OCI-LY1 (cell line): ENCODE measurements at regions not wholly inside any gene's neighbourhood (a gene's known extent, or its start where the extent isn't known, plus 50 kb on each side); places are given as distances from the start of the nearest gene placed in this dataset.
"Not testable (repeated sequence)": the region's sequence is repeated elsewhere in the genome, so short reads cannot be mapped to it uniquely, and the experiment has no call there.

Experiments used
- H2AFZ ChIP-seq: fragments of 200-600 bp; sonication (generic), shearing (Covaris generic); 2 replicates; pipeline ENCODE4 v1.6.0; 2014; ENCODE audit warnings: antibody characterized with exemption, mild to moderate bottlenecking, low read length
- H3F3A ChIP-seq: fragments of 200-600 bp; sonication (generic), shearing (Covaris generic); 2 replicates; pipeline ENCODE4 v1.6.0; 2014; ENCODE audit warnings: mild to moderate bottlenecking, antibody characterized with exemption, low read length, moderate library complexity; ENCODE audit not compliant: insufficient read depth
- H3K27ac ChIP-seq: fragments of 200-600 bp; sonication (generic); 2 replicates; pipeline ENCODE4 v1.5.1; 2014; ENCODE audit warnings: low read length, mixed run types, mild to moderate bottlenecking, low read depth; ENCODE audit not compliant: poor library complexity, severe bottlenecking
- H3K27me3 ChIP-seq: fragments of 200-600 bp; sonication (generic); 2 replicates; pipeline ENCODE4 v1.6.0; 2014; ENCODE audit warnings: antibody characterized with exemption, mild to moderate bottlenecking, low read length, moderate library complexity; ENCODE audit not compliant: insufficient read depth
- H3K36me3 ChIP-seq: fragments of 200-600 bp; sonication (generic); 2 replicates; pipeline ENCODE4 v1.6.1; 2014; ENCODE audit warnings: mild to moderate bottlenecking, antibody characterized with exemption, low read length, moderate library complexity, mixed read lengths; ENCODE audit not compliant: insufficient read depth
- H3K4me1 ChIP-seq: fragments of 200-600 bp; sonication (generic); 2 replicates; pipeline ENCODE4 v1.5.1; 2014; ENCODE audit warnings: mild to moderate bottlenecking, low read length, moderate library complexity; ENCODE audit not compliant: insufficient read depth, severe bottlenecking
- H3K4me2 ChIP-seq: fragments of 200-600 bp; sonication (generic), shearing (Covaris generic); 2 replicates; pipeline ENCODE4 v1.6.1; 2014; ENCODE audit warnings: low read length
- H3K4me3 ChIP-seq: fragments of 200-600 bp; sonication (generic); 2 replicates; pipeline ENCODE4 v1.5.1; 2014; ENCODE audit warnings: low read length, low read depth, mild to moderate bottlenecking, mixed read lengths; ENCODE audit not compliant: poor library complexity, severe bottlenecking
- H3K79me2 ChIP-seq: fragments of 200-600 bp; shearing (Covaris generic); 2 replicates; pipeline ENCODE4 v1.6.1; 2016; ENCODE audit warnings: mixed run types, low read length, mixed read lengths; ENCODE audit not compliant: insufficient read depth
- H3K9ac ChIP-seq: fragments of 200-600 bp; sonication (generic), shearing (Covaris generic); 2 replicates; pipeline ENCODE4 v1.6.1; 2014; ENCODE audit warnings: mild to moderate bottlenecking, low read length, mixed read lengths
- H3K9me2 ChIP-seq: fragments of 200-600 bp; sonication (generic), shearing (Covaris generic); 2 replicates; pipeline ENCODE4 v1.6.1; 2014; ENCODE audit warnings: low read depth, mild to moderate bottlenecking, low read length, mixed read lengths
- H3K9me3 ChIP-seq: fragments of 200-600 bp; shearing (Covaris generic); 2 replicates; pipeline ENCODE4 v1.6.1; 2014; ENCODE audit warnings: low read length, mixed read lengths
- H4K20me1 ChIP-seq: fragments of 200-600 bp; sonication (generic), shearing (Covaris generic); 2 replicates; pipeline ENCODE4 v1.6.0; 2016; ENCODE audit warnings: mild to moderate bottlenecking, low read length; ENCODE audit not compliant: insufficient read depth
- EZH2 ChIP-seq: fragments of 200-600 bp; sonication (generic), shearing (Covaris generic); IDR thresholded peaks from 2 replicates; pipeline ENCODE4 v1.8.0; 2017; ENCODE audit warnings: borderline replicate concordance, mixed run types, mild to moderate bottlenecking, antibody characterized with exemption, low read length, moderate library complexity, mixed read lengths
- TF ChIP-seq, protein P1 (sequence below): fragments of 200-600 bp; sonication (generic), shearing (Covaris generic); IDR thresholded peaks from 2 replicates; pipeline ENCODE4 v1.5.1; 2017; ENCODE audit warnings: mild to moderate bottlenecking, antibody characterized with exemption, low read length, moderate library complexity, mixed read lengths

DNA sequence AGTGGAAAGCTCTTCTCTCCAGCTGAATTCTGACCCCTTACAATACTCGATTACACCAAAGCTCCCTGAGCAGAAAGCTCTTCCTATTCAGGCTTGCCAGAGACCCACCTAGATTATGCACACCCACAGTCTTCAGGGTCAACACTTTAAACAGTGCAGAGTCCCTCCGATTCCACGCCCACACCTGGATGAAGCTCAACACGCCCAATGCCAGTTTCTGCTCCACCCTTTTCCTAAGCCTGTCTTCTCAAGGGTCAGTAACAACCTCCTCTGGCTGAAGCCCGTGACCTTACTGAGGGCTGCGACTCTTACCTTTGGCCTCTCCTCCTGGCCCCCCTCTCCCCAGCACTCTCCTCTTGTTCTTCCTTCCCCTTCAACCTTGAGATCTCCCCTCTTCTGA lies 492.0 kb upstream of the SALL3 start:
- H2AFZ ChIP-seq = no peak overlapping the region
- H3K79me2 ChIP-seq = no peaks in the 10 kb centered on the region
- no peak overlapping the region for H3K4me3 ChIP-seq
- H3K4me2 ChIP-seq = no peak overlapping the region
- H3F3A ChIP-seq = no peaks in the 10 kb centered on the region
- H3K9ac ChIP-seq = no peak overlapping the region
- TF ChIP-seq EZH2 = no peak
- TF ChIP-seq, protein P1, sequence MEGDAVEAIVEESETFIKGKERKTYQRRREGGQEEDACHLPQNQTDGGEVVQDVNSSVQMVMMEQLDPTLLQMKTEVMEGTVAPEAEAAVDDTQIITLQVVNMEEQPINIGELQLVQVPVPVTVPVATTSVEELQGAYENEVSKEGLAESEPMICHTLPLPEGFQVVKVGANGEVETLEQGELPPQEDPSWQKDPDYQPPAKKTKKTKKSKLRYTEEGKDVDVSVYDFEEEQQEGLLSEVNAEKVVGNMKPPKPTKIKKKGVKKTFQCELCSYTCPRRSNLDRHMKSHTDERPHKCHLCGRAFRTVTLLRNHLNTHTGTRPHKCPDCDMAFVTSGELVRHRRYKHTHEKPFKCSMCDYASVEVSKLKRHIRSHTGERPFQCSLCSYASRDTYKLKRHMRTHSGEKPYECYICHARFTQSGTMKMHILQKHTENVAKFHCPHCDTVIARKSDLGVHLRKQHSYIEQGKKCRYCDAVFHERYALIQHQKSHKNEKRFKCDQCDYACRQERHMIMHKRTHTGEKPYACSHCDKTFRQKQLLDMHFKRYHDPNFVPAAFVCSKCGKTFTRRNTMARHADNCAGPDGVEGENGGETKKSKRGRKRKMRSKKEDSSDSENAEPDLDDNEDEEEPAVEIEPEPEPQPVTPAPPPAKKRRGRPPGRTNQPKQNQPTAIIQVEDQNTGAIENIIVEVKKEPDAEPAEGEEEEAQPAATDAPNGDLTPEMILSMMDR = no peak
- H3K9me2 ChIP-seq = no peaks in the 10 kb centered on the region
- no peaks in the 10 kb centered on the region for H3K36me3 ChIP-seq
- H3K27me3 ChIP-seq = no peaks in the 10 kb centered on the region
- no peaks in the 10 kb centered on the region for H3K4me1 ChIP-seq
- H3K9me3 ChIP-seq = no peaks in the 10 kb centered on the region
- no peak overlapping the region for H3K27ac ChIP-seq
- H4K20me1 ChIP-seq = no peaks in the 10 kb centered on the region

DNA sequence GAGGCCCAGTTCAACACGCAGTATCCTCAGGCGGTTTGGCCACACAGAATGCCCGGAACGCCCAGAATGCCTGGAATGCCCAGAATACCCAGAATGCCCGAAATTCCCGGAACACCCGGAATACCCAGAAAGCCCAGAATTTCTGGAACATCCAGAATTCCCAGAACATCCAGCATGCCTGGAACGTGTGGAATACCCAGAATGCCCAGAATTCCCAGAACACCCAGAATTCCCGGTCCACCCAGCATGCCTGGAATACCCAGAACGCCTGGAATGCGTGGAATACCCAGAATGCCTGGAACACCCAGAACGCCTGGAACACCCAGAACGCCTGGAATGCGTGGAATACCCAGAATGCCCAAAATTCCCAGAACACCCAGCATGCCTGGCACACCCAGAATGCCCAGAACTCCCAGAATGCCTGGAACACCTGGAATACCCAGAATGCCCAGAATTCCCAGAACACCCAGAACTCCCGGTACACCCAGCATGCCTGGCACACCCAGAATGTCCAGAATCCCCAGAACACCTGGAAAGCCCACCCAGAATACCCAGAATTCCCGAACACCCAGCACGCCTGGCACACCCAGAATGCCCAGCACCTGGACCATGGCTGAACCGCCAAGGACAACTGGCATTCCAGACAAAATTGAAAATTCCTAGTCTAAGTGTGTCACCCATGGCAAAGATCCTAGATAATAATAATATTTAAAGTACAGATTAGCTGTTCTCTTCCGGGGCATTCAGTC lies 487.4 kb upstream of the SALL3 start:
- Histone ChIP-seq H3K36me3 (no peaks in the 10 kb centered on the region), H3K9me3 (no peaks in the 10 kb centered on the region), H3F3A (no peaks in the 10 kb centered on the region), H3K27me3 (no peaks in the 10 kb centered on the region), H3K4me2 (no peak overlapping the region), H2AFZ (no peak overlapping the region), H3K79me2 (no peaks in the 10 kb centered on the region), H4K20me1 (no peaks in the 10 kb centered on the region), H3K4me3 (no peak overlapping the region), H3K9ac (no peak overlapping the region), H3K27ac (no peak overlapping the region), H3K4me1 (no peaks in the 10 kb centered on the region), H3K9me2 (no peaks in the 10 kb centered on the region)
- TF ChIP-seq, protein P1 = no peak
- no peak for TF ChIP-seq EZH2

DNA sequence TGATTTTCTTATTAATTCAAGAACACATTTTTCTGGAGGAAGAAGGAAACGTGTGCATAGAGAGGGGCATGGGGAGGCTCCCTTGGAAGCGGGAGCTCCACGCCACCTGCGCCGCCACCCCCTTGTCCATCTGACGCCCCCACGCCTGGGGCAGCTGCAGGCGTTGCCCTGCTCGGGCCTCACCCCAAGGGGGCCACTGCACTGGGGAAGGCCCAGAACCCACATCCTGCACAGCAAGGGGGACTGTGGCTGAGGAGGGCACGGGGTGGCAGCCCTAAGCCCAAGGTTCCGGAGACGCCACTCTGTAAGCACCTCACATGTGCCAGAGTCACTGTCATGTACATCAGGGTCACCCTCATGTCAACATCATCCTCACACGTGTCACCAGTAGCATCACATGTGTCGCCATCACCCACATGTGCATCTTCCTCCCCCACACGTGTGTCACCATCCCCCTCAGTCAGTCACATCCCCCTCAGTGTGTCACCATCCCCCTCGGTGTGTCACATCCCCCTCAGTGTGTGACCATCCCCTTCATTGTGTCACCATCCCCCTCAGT lies 486.7 kb upstream of the SALL3 start:
- Histone ChIP-seq H3K27me3 (no peaks in the 10 kb centered on the region), H3K79me2 (no peaks in the 10 kb centered on the region), H3K9me3 (no peaks in the 10 kb centered on the region), H3K9ac (no peak overlapping the region), H3K36me3 (no peaks in the 10 kb centered on the region), H3K9me2 (no peaks in the 10 kb centered on the region), H4K20me1 (no peaks in the 10 kb centered on the region), H3K4me1 (no peaks in the 10 kb centered on the region), H3K4me2 (no peak overlapping the region), H3K4me3 (no peak overlapping the region), H3K27ac (no peak overlapping the region), H3F3A (no peaks in the 10 kb centered on the region), H2AFZ (no peak overlapping the region)
- TF ChIP-seq, protein P1 = no peak

DNA sequence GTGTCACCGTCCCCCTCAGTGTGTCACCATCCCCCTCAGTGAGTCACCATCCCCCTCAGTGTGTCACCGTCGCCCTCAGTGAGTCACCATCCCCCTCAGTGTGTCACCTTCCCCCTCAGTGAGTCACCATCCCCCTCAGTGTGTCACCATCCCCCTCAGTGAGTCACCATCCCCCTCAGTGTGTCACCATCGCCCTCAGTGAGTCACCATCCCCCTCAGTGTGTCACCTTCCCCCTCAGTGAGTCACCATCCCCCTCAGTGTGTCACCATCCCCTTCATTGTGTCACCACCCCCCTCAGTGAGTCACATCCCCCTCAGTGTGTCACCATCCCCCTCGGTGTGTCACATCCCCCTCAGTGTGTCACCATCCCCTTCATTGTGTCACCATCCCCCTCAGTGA lies 486.1 kb upstream of the SALL3 start:
- not testable (repeated sequence) for H3F3A ChIP-seq, H3K79me2 ChIP-seq, H3K27me3 ChIP-seq, H2AFZ ChIP-seq, H3K4me2 ChIP-seq, H3K4me3 ChIP-seq, H3K9me3 ChIP-seq, H3K27ac ChIP-seq, H3K4me1 ChIP-seq, H3K36me3 ChIP-seq, H3K9ac ChIP-seq, H3K9me2 ChIP-seq, H4K20me1 ChIP-seq
